GM12878 (cell line): ENCODE measurements at regions not wholly inside any gene's neighbourhood (a gene's known extent, or its start where the extent isn't known, plus 50 kb on each side); places are given as distances from the start of the nearest gene placed in this dataset.

ENCODE experiments used
- ATF3 ChIP-seq: IDR thresholded peaks from 2 replicates; pipeline ENCODE4 v1.6.1; 2011; ENCODE audit warnings: low read depth, mild to moderate bottlenecking, low read length, moderate library complexity, borderline replicate concordance; ENCODE audit errors: extremely low read depth
- BRCA1 ChIP-seq: IDR thresholded peaks from 2 replicates; pipeline ENCODE4 v1.6.1; 2011; ENCODE audit warnings: low read depth, low read length, improper control_type of control experiment
- CTCF ChIP-seq, 3 experiments: IDR thresholded peaks in 2 of 3; conservative IDR thresholded peaks in 1 of 3; 2 replicates each; pipeline ENCODE4 v1.5.1; 2011; ENCODE audit warnings: low read depth in 3 of 3, low read length in 3 of 3, mild to moderate bottlenecking in 3 of 3, control low read depth in 2 of 3, moderate library complexity in 2 of 3, inconsistent platforms in 1 of 3, mixed read lengths in 1 of 3; ENCODE audit not compliant: control insufficient read depth in 2 of 3, insufficient read depth in 1 of 3; ENCODE audit errors: extremely low read depth in 1 of 3
- EZH2 ChIP-seq: IDR thresholded peaks from 2 replicates; pipeline ENCODE4 v1.6.1; 2012; ENCODE audit warnings: low read depth, mild to moderate bottlenecking, control low read depth, inconsistent platforms, low read length, borderline replicate concordance; ENCODE audit not compliant: control insufficient read depth
- GABPA ChIP-seq: IDR thresholded peaks from 2 replicates; pipeline ENCODE4 v1.6.1; 2014; ENCODE audit warnings: antibody characterized with exemption, low read depth, mild to moderate bottlenecking, inconsistent platforms
- HDAC2 ChIP-seq: fragments of 200-600 bp; sonication (generic); IDR thresholded peaks from 2 replicates; pipeline ENCODE4 v1.6.1; 2017
- MAX ChIP-seq: IDR thresholded peaks from 2 replicates; pipeline ENCODE4 v1.6.1; 2012; ENCODE audit warnings: low read depth, low read length, improper control_type of control experiment
- POLR2A ChIP-seq: IDR thresholded peaks from 2 replicates; pipeline ENCODE4 v1.6.1; 2011; ENCODE audit warnings: low read depth, mild to moderate bottlenecking, low read length
- SREBF2 ChIP-seq: IDR thresholded peaks from 2 replicates; pipeline ENCODE4 v1.6.1; 2012; ENCODE audit warnings: mild to moderate bottlenecking, low read length
- ZNF274 ChIP-seq: IDR thresholded peaks from one replicate; pipeline ENCODE4 v1.8.0; 2011; ENCODE audit not compliant: insufficient read length, insufficient read depth

GRCh38 chr11:27209562-27210005, 153.4 kb downstream of the CCDC34 start:
- TF ChIP-seq ZNF274 (no peak), MAX (no peak), CTCF (IDR thresholded peaks at IDR 0.05 in 2 of 3, conservative IDR thresholded peaks at IDR 0.05 in 1 of 3; ENCODE audit: control insufficient read depth in 2 of 3, extremely low read depth in 1 of 3, insufficient read depth in 1 of 3, low read depth in 3 of 3, low read length in 3 of 3) (no peak), EZH2 (no peak), POLR2A (no peak), SREBF2 (no peak), GABPA (no peak), BRCA1 (no peak), HDAC2 (no peak), ATF3 (no peak)
